K562 (cell line): ENCODE measurements at regions not wholly inside any gene's neighbourhood (a gene's known extent, or its start where the extent isn't known, plus 50 kb on each side); places are given as distances from the start of the nearest gene placed in this dataset.

Experiments
- ATAC-seq: fragments of 200-7000 bp; cut with Tn5 transposase; 3 replicates; pipeline ENCODE4 v1.9.1; 2020; ENCODE audit warnings: moderate library complexity
- BruUV-seq: library from RNA; stranded (reverse); fragments of 400-500 nt; replicated peaks from 2 replicates; lab custom pipeline; 2021; lab: Mats Ljungman, UMichigan
- CTCF ChIA-PET: fragments of 300-600 bp; formaldehyde crosslinking; extraction: SDS; loops from one replicate; lab custom pipeline; 2021; ENCODE audit warnings: low intra/inter-chr PET ratio; lab: Yijun Ruan, JAX
- POLR2A ChIA-PET: fragments of 300-600, 350-650 bp; sonication (Branson Sonifier 250); formaldehyde crosslinking; extraction: SDS; loops from one replicate; lab custom pipeline; 2021; ENCODE audit warnings: antibody characterized with exemption, inconsistent platforms; lab: Yijun Ruan, JAX
- DNase-seq, 4 experiments: peaks; one replicate each; pipeline versions ENCODE4 v3.0.0 to v3.0.0-alpha.2; 2011 to 2018; ENCODE audit warnings: low spot score in 3 of 4, mixed read lengths in 3 of 4; ENCODE audit errors: extremely low read depth in 1 of 4
- FAIRE-seq: peaks from 2 replicates; lab custom pipeline; 2011; peaks lifted over from hg19 to GRCh38; lab: Jason Lieb, UNC
- H2AFZ ChIP-seq: 2 replicates; pipeline ENCODE4 v1.6.0; 2011; ENCODE audit warnings: low read depth, low read length, control low read depth, inconsistent platforms
- H3K27ac ChIP-seq: fragments of 200-600 bp; 3 replicates; pipeline ENCODE4 v1.8.0; 2011; ENCODE audit warnings: low read depth, mild to moderate bottlenecking, control low read depth, inconsistent platforms, low read length, moderate library complexity, mixed read lengths; ENCODE audit errors: extremely low read depth
- H3K27me3 ChIP-seq, 2 experiments: fragments of 300-600 bp in 1 of 2; 2 replicates in 1 of 2; 3 replicates in 1 of 2; pipeline versions ENCODE4 v1.6.0 to v1.8.0; 2011; ENCODE audit warnings: inconsistent platforms in 2 of 2, low read length in 2 of 2, mild to moderate bottlenecking in 1 of 2, mixed read lengths in 1 of 2, moderate library complexity in 1 of 2; ENCODE audit not compliant: control insufficient read depth in 2 of 2, insufficient read depth in 2 of 2
- H3K36me3 ChIP-seq: fragments of 300-600 bp; 3 replicates; pipeline ENCODE4 v1.8.0; 2011; ENCODE audit warnings: mild to moderate bottlenecking, low read length, inconsistent platforms; ENCODE audit not compliant: control insufficient read depth, insufficient read depth
- H3K4me1 ChIP-seq, 2 experiments: fragments of 200-600 bp in 1 of 2; replicated peaks in 1 of 2; 2 replicates in 1 of 2; 3 replicates in 1 of 2; pipeline versions ENCODE4 v1.5.1 to v1.8.0; 2011; ENCODE audit warnings: inconsistent platforms in 2 of 2, low read length in 2 of 2, mild to moderate bottlenecking in 1 of 2, mixed read lengths in 1 of 2, moderate library complexity in 1 of 2; ENCODE audit not compliant: control insufficient read depth in 2 of 2, insufficient read depth in 2 of 2
- H3K4me2 ChIP-seq: 2 replicates; pipeline ENCODE4 v1.6.1; 2011; ENCODE audit warnings: low read length, control low read depth, inconsistent platforms, mixed read lengths; ENCODE audit not compliant: insufficient read depth
- H3K4me3 ChIP-seq: fragments of 200-600 bp; sonication (generic), shearing (Covaris generic); 2 replicates; pipeline ENCODE4 v1.5.1; 2016; ENCODE audit warnings: control low read depth, inconsistent platforms
- H3K79me2 ChIP-seq: fragments of 200-600 bp; 3 replicates; pipeline ENCODE4 v1.8.0; 2011; ENCODE audit warnings: low read length, inconsistent platforms; ENCODE audit not compliant: control insufficient read depth, insufficient read depth
- H3K9ac ChIP-seq, 2 experiments: 2 replicates each; pipeline versions ENCODE4 v1.6.0 to v1.6.1; 2011; ENCODE audit warnings: low read depth in 2 of 2, low read length in 2 of 2, control low read depth in 1 of 2, inconsistent platforms in 1 of 2, mild to moderate bottlenecking in 1 of 2, mixed read lengths in 1 of 2; ENCODE audit not compliant: insufficient read depth in 1 of 2
- H3K9me1 ChIP-seq: one replicate; pipeline ENCODE4 v1.6.0; 2011; ENCODE audit warnings: inconsistent platforms, mild to moderate bottlenecking, low read length, moderate library complexity; ENCODE audit not compliant: control insufficient read depth, insufficient read depth
- H3K9me3 ChIP-seq: replicated peaks from 2 replicates; pipeline ENCODE4 v1.5.1; 2011; ENCODE audit warnings: low read depth, low read length, inconsistent platforms; ENCODE audit not compliant: control insufficient read depth, insufficient read depth
- H4K20me1 ChIP-seq: replicated peaks from 2 replicates; pipeline ENCODE4 v1.6.1; 2011; ENCODE audit warnings: low read length, inconsistent platforms, mixed read lengths; ENCODE audit not compliant: control insufficient read depth, insufficient read depth
- CUX1 ChIP-seq: fragments of 200-800 bp; sonication (Bioruptor generic); IDR thresholded peaks from 2 replicates; pipeline ENCODE4 v1.6.1; 2016; ENCODE audit warnings: missing genetic modification characterization, missing compliant biosample characterization
- MAFF ChIP-seq: IDR thresholded peaks from 2 replicates; pipeline ENCODE4 v1.6.1; 2012; ENCODE audit warnings: low read length, improper control_type of control experiment
- TCF7 ChIP-seq: sonication (generic); IDR thresholded peaks from 2 replicates; pipeline ENCODE4 v1.6.1; 2016; ENCODE audit warnings: antibody characterized with exemption, borderline replicate concordance
- ZNF384 ChIP-seq: IDR thresholded peaks from 2 replicates; pipeline ENCODE4 v1.6.1; 2012; ENCODE audit warnings: low read depth, low read length, improper control_type of control experiment
- WGBS: fragments of 100-300 bp; shearing (Covaris generic); methylation state at CpG from one replicate; pipeline ENCODE4 v1.1.6; 2016; ENCODE audit warnings: low coverage, mixed read lengths; ENCODE audit not compliant: insufficient coverage; ENCODE audit errors: missing lambda C conversion rate; 5-methylcytosine and 5-hydroxymethylcytosine counted together
- in situ Hi-C: fragments of 300-500 bp; cut with MboI; formaldehyde crosslinking; loops from 4 replicates; pipeline ENCODE4 v1.15.0; 2018; ENCODE audit warnings: inconsistent platforms, mixed read lengths
- intact Hi-C: fragments of 100-400 bp; cut with micrococcal nuclease; formaldehyde crosslinking; loops from 2 replicates; pipeline ENCODE4 v1.14.2; 2022

GRCh38 chr2:17035010-17035409 lies 369.4 kb upstream of the CYRIA start:
- ATAC-seq (no peak), DNase-seq (no peak), FAIRE-seq (no peak)
- Histone ChIP-seq H3K9me3 (no peaks in the 10 kb centered on the region), H3K4me2 (no peak overlapping the region), H3K27me3 (no peaks in the 10 kb centered on the region), H3K4me1 (no peaks in the 10 kb centered on the region), H3K9me1 (no peaks in the 10 kb centered on the region), H3K79me2 (no peaks in the 10 kb centered on the region), H3K36me3 (no peaks in the 10 kb centered on the region), H2AFZ (no peak overlapping the region), H3K27ac (no peak overlapping the region), H3K9ac (no peak overlapping the region), H4K20me1 (no peaks in the 10 kb centered on the region), H3K4me3 (no peak overlapping the region)
- BruUV-seq: no TSS peak
- ChIA-PET POLR2A (no interaction called here), CTCF (no interaction called here)
- 0% methylated on average over 1 of the region's 1 CpG for WGBS
- TF ChIP-seq MAFF: no peak
- TF ChIP-seq CUX1 (CRISPR knock-in tag): no peak
- TF ChIP-seq TCF7: no peak
- no peak for TF ChIP-seq ZNF384
- in situ Hi-C loops (no loop called here), intact Hi-C loops (no loop called here)
